ENCODE measurements at regions not wholly inside any gene's neighbourhood (a gene's known extent, or its start where the extent isn't known, plus 50 kb on each side); places are given as distances from the start of the nearest gene placed in this dataset.
A peak's percentile ranks its signal among the peaks of the same experiment; 100 is the strongest.

GRCh38 chr4:162237676-162238075 lies 73.9 kb upstream of the FSTL5 start:
- FAIRE-seq (no peak), DNase-seq (ENCODE audit: low spot score) (no peak)

GRCh38 chr4:162234595-162234994 lies 70.8 kb upstream of the FSTL5 start:
- FAIRE-seq (no peak), DNase-seq (ENCODE audit: low spot score) (no peak)

- FAIRE-seq (no peak), DNase-seq (ENCODE audit: low spot score) (no peak)
Measured at GRCh38 chr4:162232349-162232748, 68.5 kb upstream of the FSTL5 start.

DNA sequence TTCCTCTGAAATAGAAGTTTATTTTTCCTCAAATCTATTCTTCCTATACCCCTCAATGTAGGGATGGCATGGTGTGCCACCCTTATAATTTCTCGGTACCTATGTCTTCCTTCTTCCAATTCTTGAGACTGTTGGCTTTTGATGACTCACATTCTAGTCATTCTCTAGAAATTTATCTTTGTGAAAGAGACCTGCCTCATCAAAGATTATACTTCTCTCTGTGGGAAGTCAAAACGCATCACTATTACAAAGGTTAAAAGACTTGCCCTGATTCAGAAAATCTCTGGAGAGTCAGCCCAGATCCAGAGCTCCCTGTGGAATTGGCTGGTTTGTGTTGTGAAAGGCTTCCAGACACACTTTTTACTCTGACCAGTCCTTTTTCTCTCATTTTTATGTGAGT lies 65.9 kb upstream of the FSTL5 start:
- FAIRE-seq = no peak
- peak; percentile 13 for DNase-seq (ENCODE audit: low spot score)

DNA sequence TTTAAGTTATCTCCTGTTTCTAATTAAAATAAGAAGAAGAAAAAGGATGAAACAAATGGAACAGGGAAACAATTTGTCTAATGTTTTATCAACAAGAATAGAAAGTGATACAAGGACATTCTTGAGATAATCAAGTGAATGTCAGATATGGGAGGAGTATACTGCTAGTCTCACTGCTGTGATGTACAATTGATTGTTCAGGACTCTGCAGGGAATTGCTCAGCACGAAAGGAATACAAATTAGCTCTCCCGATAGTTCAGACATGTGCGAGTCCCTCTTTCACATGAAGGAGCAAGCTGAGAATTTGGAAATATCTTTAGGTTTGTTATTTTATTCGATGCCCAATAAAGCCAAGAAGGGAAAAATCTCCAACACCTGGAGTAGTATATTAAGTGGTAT lies 57.3 kb upstream of the FSTL5 start:
- no peak for FAIRE-seq
- DNase-seq (ENCODE audit: low spot score) = no peak

Measured in urothelium cell line (cell line).